ENCODE measurements at regions not wholly inside any gene's neighbourhood (a gene's known extent, or its start where the extent isn't known, plus 50 kb on each side); places are given as distances from the start of the nearest gene placed in this dataset.

DNA sequence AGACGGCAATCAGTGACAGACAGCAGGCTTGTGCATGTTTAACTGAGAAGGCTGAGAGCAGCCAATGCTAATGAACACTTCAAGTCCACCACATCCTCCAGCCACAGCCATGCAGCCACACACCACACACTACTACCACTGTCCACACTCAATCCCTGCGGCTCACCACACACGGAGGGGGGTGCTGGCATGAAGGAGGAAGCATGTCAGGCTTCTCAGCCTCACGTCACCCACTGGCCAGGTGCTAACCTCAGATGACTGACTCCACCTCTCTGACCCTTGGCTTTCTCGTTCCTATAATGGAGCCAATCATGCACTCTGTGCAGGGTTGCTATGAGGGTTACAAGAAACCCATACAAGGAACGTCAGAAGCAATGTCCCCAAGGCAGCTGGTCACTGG lies 165.4 kb upstream of the RNF32 start:
- no peak for DNase-seq

DNA sequence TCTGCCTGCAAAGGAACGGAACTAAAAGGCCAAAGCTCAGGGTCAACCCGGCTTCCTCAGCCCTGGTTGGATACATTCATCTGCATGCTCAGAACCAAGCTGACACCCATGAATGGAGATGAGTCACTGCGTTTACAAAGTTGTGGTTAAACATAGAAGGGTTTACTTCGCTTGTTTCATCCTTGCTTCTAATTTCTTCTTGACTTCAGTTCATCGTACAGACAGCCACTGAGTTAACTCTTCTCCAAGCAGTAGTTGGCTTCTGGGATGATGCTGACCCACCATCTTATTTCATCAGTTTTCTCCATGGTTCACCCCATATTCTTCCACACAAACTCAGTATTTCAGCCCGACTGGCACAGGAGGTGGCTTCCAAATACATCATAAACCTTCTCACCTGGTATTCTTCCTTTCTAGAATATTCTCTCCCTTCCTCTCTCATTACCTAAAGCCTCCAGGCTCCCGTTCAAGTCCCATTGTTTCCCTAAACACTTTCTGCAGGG lies 166.3 kb upstream of the RNF32 start:
- no peak for DNase-seq

- DNase-seq, result peak in 2 of 6 experiments; percentile 3 to 21
Measured at GRCh38 chr7:156473476-156474240, 166.9 kb upstream of the RNF32 start.

GRCh38 chr7:156472267-156472666 lies 168.3 kb upstream of the RNF32 start:
- no peak for DNase-seq

DNA sequence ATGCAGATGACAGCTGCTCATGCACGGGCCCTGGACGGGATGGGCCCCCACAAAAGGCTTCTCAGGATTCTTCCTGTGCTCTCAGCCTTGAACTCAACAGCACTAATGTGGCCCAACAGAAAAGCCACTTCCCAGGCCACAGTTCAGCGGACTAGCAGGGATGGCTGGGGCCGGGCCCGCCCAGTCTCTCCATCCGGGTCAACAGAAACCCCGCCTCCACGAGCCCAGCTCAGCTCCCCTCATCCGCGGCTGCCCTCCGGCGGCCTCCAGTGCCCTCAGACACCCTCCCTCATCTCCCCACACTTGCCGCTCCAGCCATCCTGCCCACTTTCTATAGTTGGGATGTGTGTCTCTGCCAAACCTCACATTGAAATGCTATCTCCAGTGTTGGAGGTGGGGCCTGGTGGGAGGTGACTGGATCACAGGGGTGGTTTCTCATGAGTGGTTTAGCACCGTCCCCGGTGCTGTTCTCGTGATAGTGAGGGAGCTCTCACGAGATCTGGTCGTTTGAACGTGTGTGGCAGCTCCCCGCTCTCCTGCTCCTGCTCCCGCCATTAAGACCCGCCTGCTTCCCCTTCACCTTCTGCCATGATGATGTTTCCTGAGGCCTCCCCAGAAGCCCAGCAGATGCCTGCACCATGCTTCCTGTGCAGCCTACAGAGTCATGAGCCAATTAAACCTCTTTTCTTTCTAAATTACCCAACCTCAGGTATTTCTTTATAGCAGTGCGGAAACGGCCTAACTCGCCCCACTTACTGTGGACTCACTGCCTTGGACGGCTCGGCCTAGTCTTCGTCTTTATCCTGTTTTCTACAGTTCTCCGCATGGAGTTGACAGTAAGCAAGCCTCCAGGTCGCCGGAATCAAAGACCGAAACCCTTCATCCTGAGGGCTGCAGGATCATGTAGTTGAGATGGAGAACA lies 169.9 kb upstream of the RNF32 start:
- no peak for DNase-seq

- DNase-seq, result no peak
Measured at GRCh38 chr7:156466955-156467625, 173.5 kb upstream of the RNF32 start.

GRCh38 chr7:156466272-156466671 lies 174.3 kb upstream of the RNF32 start:
- no peak for DNase-seq

DNA sequence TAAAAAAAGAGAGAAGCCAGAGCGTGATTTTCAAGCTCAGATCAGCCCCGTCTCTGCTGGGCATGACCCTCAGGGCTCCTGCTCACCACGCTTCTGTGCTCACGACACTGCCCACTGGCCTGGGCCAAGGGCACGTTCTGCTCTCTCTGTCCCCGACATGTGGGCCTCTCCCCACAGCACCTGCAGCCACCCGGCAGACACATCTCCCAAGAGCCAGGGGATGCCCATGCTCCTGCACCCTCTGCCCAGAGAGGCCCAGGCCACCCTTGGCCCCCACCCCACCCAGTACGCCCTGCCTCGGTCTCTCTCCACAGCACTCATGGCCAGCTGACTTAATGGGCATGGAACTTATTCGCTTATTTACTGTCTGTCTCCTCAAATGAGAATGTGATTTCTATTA lies 175.4 kb upstream of the RNF32 start:
- no peak for DNase-seq

GRCh38 chr7:156464339-156464738 lies 176.2 kb upstream of the RNF32 start:
- no peak for DNase-seq

DNA sequence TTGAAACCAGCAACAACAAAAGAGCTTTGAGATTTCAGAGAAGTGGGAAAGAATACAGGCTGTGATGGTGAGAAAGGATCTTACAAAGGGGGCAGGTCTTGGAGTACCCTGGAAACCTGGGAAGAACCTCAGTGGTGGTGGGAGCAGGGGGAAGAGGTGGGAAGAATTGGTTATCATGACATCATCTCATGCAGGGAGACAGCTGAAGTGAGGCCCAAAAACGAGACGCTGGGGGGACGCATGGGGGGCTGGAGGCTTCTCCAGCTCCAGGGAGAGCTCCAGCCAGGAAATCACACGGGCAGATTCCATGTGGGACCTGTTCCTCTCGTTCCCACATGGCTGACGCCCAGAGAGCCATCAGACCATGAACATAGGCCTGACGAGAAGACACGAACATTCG lies 177.3 kb upstream of the RNF32 start:
- DNase-seq, result no peak

- DNase-seq, result no peak
Measured at GRCh38 chr7:156461881-156462665, 178.5 kb upstream of the RNF32 start.

DNA sequence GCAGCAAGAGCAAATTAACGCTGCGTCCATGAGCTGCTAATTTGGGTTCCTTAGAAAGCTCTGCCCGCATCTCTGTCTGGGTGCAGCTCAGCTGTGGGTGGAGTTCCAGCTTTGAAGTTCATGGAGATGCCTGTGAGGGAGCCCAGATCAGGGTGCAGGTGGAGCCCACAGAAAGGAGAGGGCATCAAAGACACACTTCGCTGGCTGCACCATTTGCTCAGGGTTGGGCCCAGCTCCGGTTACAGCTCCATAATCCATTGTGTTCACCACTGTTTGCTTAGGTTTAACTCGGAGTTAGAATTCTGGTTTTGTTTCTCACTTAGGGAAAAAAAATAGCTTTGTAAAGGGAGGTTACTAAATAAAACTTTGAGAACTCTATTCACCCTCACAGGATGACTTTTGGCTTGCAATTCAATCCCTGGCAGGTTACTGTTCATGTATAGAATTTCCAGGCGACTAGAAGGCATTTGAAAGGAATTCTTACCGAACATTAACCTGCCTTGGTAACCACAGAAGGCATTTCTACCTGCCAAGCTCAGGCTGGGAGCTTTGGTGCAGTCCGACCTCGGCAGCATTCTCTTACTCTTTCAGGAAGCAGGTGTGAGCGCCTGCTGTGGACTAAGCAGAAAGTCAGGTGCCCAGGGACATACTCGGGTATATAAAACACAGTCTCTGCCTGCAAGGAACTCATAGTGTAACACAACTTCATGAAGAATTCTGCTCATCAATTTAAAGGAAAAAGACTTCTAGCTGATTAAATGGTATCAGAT lies 179.5 kb upstream of the RNF32 start:
- DNase-seq, result no peak

DNA sequence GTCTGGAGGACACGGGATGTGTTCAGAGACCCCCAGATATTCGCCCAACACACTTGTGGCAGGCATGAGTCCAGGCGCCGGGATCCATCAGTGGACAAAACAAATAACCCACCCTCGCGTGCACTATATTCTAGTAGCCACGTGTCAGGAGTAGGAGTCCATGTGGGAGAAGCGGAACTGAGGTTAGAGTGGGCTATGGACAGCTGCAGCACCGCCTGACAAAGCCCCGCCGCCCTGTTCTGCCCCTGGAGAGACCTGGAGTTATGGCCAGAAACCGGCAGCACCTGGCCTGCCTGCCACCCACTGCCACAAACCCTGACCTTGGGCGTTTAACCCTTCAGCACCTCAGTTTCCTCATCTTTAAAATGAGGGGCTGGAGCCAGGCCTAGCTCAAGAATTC lies 181.0 kb upstream of the RNF32 start:
- DNase-seq, result no peak

DNA sequence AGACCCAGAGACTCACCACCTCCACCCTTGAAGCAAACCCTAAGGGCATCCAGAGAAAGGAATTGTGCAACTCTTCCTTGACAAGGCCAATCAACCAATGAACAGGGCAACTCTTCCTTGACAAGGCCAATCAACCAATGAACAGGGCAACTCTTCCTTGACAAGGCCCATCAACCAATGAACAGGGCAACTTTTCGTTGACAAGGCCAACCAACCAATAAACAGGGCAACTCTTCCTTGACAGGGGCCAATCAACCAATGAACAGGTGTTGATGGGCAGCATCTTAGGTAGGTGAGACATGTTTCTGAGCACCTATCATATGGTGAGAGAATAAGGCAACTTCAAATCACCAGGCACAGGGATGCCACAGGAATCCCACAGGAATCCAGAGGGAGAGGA lies 181.5 kb upstream of the RNF32 start:
- DNase-seq, result no peak

GRCh38 chr7:156458011-156458410 lies 182.6 kb upstream of the RNF32 start:
- DNase-seq, result no peak

- DNase-seq, result no peak
Measured at GRCh38 chr7:156456503-156457115, 184.0 kb upstream of the RNF32 start.

GRCh38 chr7:156456032-156456431 lies 184.5 kb upstream of the RNF32 start:
- DNase-seq, result no peak

DNA sequence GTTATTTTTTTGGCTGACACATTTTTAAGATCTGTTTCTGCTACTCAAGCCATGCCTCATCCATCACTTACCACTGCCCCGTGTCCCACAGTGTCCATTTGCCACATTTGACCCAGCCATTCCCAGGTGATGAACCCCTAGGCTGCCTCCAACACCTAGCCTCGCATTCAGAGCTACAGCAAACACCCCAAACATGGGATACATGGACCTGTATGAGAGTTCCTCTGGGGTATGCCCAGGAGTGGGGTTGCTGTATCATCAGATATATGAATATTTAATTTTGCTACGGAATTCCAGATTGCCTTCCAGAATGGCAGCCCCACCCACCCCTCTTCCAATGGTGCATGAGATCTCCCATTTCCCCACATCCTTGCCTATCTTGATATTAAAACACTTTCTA lies 190.1 kb upstream of the RNF32 start:
- DNase-seq, result no peak

DNA sequence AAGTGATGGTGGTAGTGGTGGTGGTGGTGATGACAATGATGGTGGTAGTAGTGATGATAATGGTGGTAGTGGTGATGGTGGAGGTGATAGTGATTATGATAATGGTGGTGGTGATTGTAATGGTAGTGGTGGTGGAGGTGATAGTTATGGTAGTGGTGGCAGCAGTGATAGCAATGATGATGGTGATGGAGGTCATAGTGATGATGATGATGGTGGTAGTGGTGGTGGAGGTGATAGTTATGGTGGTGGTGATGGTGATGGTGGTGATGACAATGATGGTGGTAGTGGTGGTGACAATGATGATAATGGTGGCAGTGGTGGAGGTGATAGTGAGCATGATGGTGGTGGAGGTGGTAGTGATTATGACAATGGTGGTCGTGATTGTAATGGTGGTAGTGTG lies 191.7 kb upstream of the RNF32 start:
- no peak for DNase-seq

DNA sequence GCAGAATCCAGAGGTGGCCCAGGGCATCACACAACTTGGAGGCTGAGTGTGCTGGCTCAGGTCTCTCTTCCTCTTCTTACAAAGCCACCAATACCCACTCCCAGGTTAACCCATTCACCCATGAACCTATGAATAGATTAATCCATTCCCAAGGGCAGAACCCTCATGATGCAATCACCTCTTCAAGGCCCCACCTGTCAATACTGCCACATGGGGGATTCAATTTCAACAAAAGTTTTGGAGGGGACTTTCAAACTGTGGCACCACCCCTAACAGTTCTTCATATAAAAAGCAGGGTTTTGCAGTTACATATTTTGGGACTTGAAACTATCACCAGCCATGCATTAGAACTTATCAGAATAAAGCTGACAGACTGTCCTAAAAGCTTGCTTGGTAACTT lies 193.6 kb upstream of the RNF32 start:
- no peak for DNase-seq

Data from stimulated activated naive CD4-positive, alpha-beta T cell (primary cell).